H7 (cell line): ENCODE measurements at regions not wholly inside any gene's neighbourhood (a gene's known extent, or its start where the extent isn't known, plus 50 kb on each side); places are given as distances from the start of the nearest gene placed in this dataset.

ENCODE experiments used
- DNase-seq: peaks from one replicate; pipeline ENCODE4 v3.0.0; 2012
- H3K27me3 ChIP-seq: 2 replicates; pipeline ENCODE4 v1.6.0; 2011; ENCODE audit warnings: mild to moderate bottlenecking, low read length; ENCODE audit not compliant: control insufficient read depth, insufficient read depth
- H3K36me3 ChIP-seq: replicated peaks from 2 replicates; pipeline ENCODE4 v1.5.1; 2011; ENCODE audit warnings: low read length; ENCODE audit not compliant: control insufficient read depth, insufficient read depth
- H3K4me3 ChIP-seq: 2 replicates; pipeline ENCODE4 v1.5.1; 2011; ENCODE audit warnings: low read depth, mild to moderate bottlenecking, control low read depth, low read length, moderate library complexity; ENCODE audit not compliant: insufficient read depth

- Histone ChIP-seq H3K4me3 (no peak overlapping the region), H3K27me3 (no peaks in the 10 kb centered on the region), H3K36me3 (no peaks in the 10 kb centered on the region)
- DNase-seq: no peak
Measured at GRCh38 chr20:50428097-50428828, 81.9 kb upstream of the PTPN1 start.

GRCh38 chr20:50429412-50429811 lies 80.8 kb upstream of the PTPN1 start:
- Histone ChIP-seq H3K27me3 (no peaks in the 10 kb centered on the region), H3K36me3 (no peaks in the 10 kb centered on the region)
- DNase-seq: no peak

GRCh38 chr20:50431066-50431450 lies 79.1 kb upstream of the PTPN1 start:
- no peak for DNase-seq
- Histone ChIP-seq H3K36me3 (no peaks in the 10 kb centered on the region), H3K27me3 (no peaks in the 10 kb centered on the region), H3K4me3 (no peak overlapping the region)

More at GRCh38 chr20:50429412-50429811, 80.8 kb upstream of the PTPN1 start:
- H3K4me3 ChIP-seq: no peak overlapping the region

- DNase-seq: no peak
- Histone ChIP-seq H3K4me3 (no peak overlapping the region), H3K36me3 (no peaks in the 10 kb centered on the region), H3K27me3 (no peaks in the 10 kb centered on the region)
Measured at GRCh38 chr20:50433001-50433761, 77.0 kb upstream of the PTPN1 start.

GRCh38 chr20:50434321-50434652 lies 75.9 kb upstream of the PTPN1 start:
- H3K27me3 ChIP-seq: no peaks in the 10 kb centered on the region
- no peak for DNase-seq
- H3K4me3 ChIP-seq: no peak overlapping the region
- H3K36me3 ChIP-seq: no peaks in the 10 kb centered on the region

- no peaks in the 10 kb centered on the region for H3K27me3 ChIP-seq
- H3K4me3 ChIP-seq: no peak overlapping the region
- no peak for DNase-seq
- no peaks in the 10 kb centered on the region for H3K36me3 ChIP-seq
Measured at GRCh38 chr20:50434653-50435396, 75.4 kb upstream of the PTPN1 start.

- DNase-seq: no peak
- no peak overlapping the region for H3K4me3 ChIP-seq
- no peaks in the 10 kb centered on the region for H3K27me3 ChIP-seq
- H3K36me3 ChIP-seq: no peaks in the 10 kb centered on the region
Measured at GRCh38 chr20:50435397-50436051, 74.7 kb upstream of the PTPN1 start.

GRCh38 chr20:50436052-50436656 lies 74.0 kb upstream of the PTPN1 start:
- no peaks in the 10 kb centered on the region for H3K27me3 ChIP-seq
- H3K4me3 ChIP-seq: no peak overlapping the region
- H3K36me3 ChIP-seq: no peaks in the 10 kb centered on the region
- DNase-seq: no peak

GRCh38 chr20:50436696-50437095 lies 73.5 kb upstream of the PTPN1 start:
- no peaks in the 10 kb centered on the region for H3K36me3 ChIP-seq
- DNase-seq: no peak
- no peaks in the 10 kb centered on the region for H3K27me3 ChIP-seq
- no peak overlapping the region for H3K4me3 ChIP-seq

GRCh38 chr20:50438986-50439407 lies 71.2 kb upstream of the PTPN1 start:
- DNase-seq: no peak
- no peaks in the 10 kb centered on the region for H3K27me3 ChIP-seq

GRCh38 chr20:50439539-50440453 lies 70.4 kb upstream of the PTPN1 start:
- H3K27me3 ChIP-seq: no peaks in the 10 kb centered on the region
- no peaks in the 10 kb centered on the region for H3K36me3 ChIP-seq
- DNase-seq: no peak
- H3K4me3 ChIP-seq: no peak overlapping the region

More at GRCh38 chr20:50438986-50439407, 71.2 kb upstream of the PTPN1 start:
- Histone ChIP-seq H3K4me3 (no peak overlapping the region), H3K36me3 (no peaks in the 10 kb centered on the region)

GRCh38 chr20:50442512-50442911 lies 67.7 kb upstream of the PTPN1 start:
- no peak for DNase-seq
- no peaks in the 10 kb centered on the region for H3K36me3 ChIP-seq
- no peaks in the 10 kb centered on the region for H3K27me3 ChIP-seq
- no peak overlapping the region for H3K4me3 ChIP-seq

GRCh38 chr20:50445354-50446151 lies 64.6 kb upstream of the PTPN1 start:
- no peak overlapping the region for H3K4me3 ChIP-seq
- no peaks in the 10 kb centered on the region for H3K36me3 ChIP-seq
- H3K27me3 ChIP-seq: no peaks in the 10 kb centered on the region
- no peak for DNase-seq
